NB4 (cell line): ENCODE measurements at regions not wholly inside any gene's neighbourhood (a gene's known extent, or its start where the extent isn't known, plus 50 kb on each side); places are given as distances from the start of the nearest gene placed in this dataset.

Experiments
- CTCF ChIP-seq: IDR thresholded peaks from one replicate; pipeline ENCODE4 v1.5.1; 2012; ENCODE audit warnings: low read depth, low read length
- MAX ChIP-seq: IDR thresholded peaks from 2 replicates; pipeline ENCODE4 v1.6.1; 2011; ENCODE audit warnings: low read depth, low read length
- MYC ChIP-seq: IDR thresholded peaks from 2 replicates; pipeline ENCODE4 v1.6.1; 2011; ENCODE audit warnings: low read depth, low read length
- POLR2A ChIP-seq: IDR thresholded peaks from 2 replicates; pipeline ENCODE4 v1.6.1; 2011; ENCODE audit warnings: mild to moderate bottlenecking; ENCODE audit not compliant: insufficient read length; ENCODE audit errors: extremely low read depth

DNA sequence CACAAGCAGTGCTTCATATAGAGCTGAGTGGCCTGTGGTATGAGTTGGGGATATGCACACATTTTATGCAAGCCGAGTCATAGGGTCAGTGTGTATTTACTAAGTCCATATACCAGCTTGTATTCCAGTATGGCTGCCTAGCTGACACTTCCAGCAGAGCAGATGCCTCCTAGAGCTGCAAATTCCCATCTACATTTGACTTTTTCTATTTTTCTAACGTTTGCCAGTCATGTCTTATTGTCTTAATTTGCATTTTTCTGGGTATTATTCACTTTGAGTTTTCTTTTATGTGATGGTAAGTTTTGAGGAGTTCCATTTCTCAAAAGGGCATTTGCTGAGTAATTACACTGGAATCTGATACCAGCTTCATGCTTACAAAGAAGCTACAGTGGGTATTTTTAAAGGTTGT is 334.5 kb upstream of the CDH2 start:
- TF ChIP-seq CTCF (no peak), MAX (no peak), POLR2A (no peak), MYC (no peak)
